Chondrocyte (in vitro differentiated cells): ENCODE measurements at regions not wholly inside any gene's neighbourhood (a gene's known extent, or its start where the extent isn't known, plus 50 kb on each side); places are given as distances from the start of the nearest gene placed in this dataset.
"Not testable (repeated sequence)": the region's sequence is repeated elsewhere in the genome, so short reads cannot be mapped to it uniquely, and the experiment has no call there.

Experiments used
- DNase-seq: peaks from one replicate; pipeline ENCODE4 v3.0.0; 2021; ENCODE audit warnings: mixed read lengths, low spot score
- H3K27ac Mint-ChIP-seq: one replicate; pipeline ENCODE4 v1.8.0; 2021; ENCODE audit warnings: mild to moderate bottlenecking, moderate library complexity, mixed read lengths; ENCODE audit not compliant: unreplicated experiment
- H3K27me3 Mint-ChIP-seq: 2 replicates; pipeline ENCODE4 v1.8.0; 2021; ENCODE audit warnings: low read depth, mixed read lengths
- H3K36me3 Mint-ChIP-seq: 2 replicates; pipeline ENCODE4 v1.8.0; 2021; ENCODE audit warnings: low read depth, mixed read lengths
- H3K4me1 Mint-ChIP-seq: 2 replicates; pipeline ENCODE4 v1.8.0; 2021; ENCODE audit warnings: low read depth, mild to moderate bottlenecking, mixed read lengths
- H3K4me3 Mint-ChIP-seq: one replicate; pipeline ENCODE4 v1.8.0; 2021; ENCODE audit warnings: mild to moderate bottlenecking, moderate library complexity, mixed read lengths; ENCODE audit not compliant: unreplicated experiment
- H3K9me3 Mint-ChIP-seq: 2 replicates; pipeline ENCODE4 v1.8.0; 2021; ENCODE audit warnings: low read depth, mixed read lengths
- CTCF ChIP-seq: fragments of 200-600 bp; sonication (generic); IDR thresholded peaks from 2 replicates; pipeline ENCODE4 v1.5.0; 2021; ENCODE audit warnings: antibody characterized with exemption, mild to moderate bottlenecking, moderate library complexity

- no peak for TF ChIP-seq CTCF
- Mint-ChIP-seq H3K27me3 (peaks cover 17% of the 10 kb centered on the region), H3K4me1 (no peaks in the 10 kb centered on the region), H3K27ac (no peak overlapping the region), H3K9me3 (peaks cover 6% of the 10 kb centered on the region), H3K4me3 (no peak overlapping the region), H3K36me3 (no peaks in the 10 kb centered on the region)
- DNase-seq, result no peak
These were observed 185.8 kb upstream of the SMIM30 start for GRCh38 chr7:113304104-113304503.

GRCh38 chr7:113303388-113303787 lies 185.0 kb upstream of the SMIM30 start:
- H3K27ac Mint-ChIP-seq, H3K36me3 Mint-ChIP-seq, H3K4me3 Mint-ChIP-seq, DNase-seq, H3K4me1 Mint-ChIP-seq, H3K9me3 Mint-ChIP-seq: not testable (repeated sequence)
- peaks cover 21% of the 10 kb centered on the region for H3K27me3 Mint-ChIP-seq

GRCh38 chr7:113301983-113302382 lies 183.6 kb upstream of the SMIM30 start:
- DNase-seq, result no peak
- no peak overlapping the region for H3K4me3 Mint-ChIP-seq
- H3K9me3 Mint-ChIP-seq, result peaks cover 6% of the 10 kb centered on the region
- no peaks in the 10 kb centered on the region for H3K4me1 Mint-ChIP-seq
- peaks cover 17% of the 10 kb centered on the region for H3K27me3 Mint-ChIP-seq
- no peak overlapping the region for H3K27ac Mint-ChIP-seq
- no peak for TF ChIP-seq CTCF
- H3K36me3 Mint-ChIP-seq, result no peaks in the 10 kb centered on the region

- no peak for TF ChIP-seq CTCF
- no peak overlapping the region for H3K27ac Mint-ChIP-seq
- H3K27me3 Mint-ChIP-seq, result peaks cover 17% of the 10 kb centered on the region
- H3K4me3 Mint-ChIP-seq, result no peak overlapping the region
- no peaks in the 10 kb centered on the region for H3K36me3 Mint-ChIP-seq
- H3K9me3 Mint-ChIP-seq, result peaks cover 3% of the 10 kb centered on the region
- no peak for DNase-seq
- H3K4me1 Mint-ChIP-seq, result no peaks in the 10 kb centered on the region
These were observed 182.8 kb upstream of the SMIM30 start for GRCh38 chr7:113301141-113301540.

- no peak overlapping the region for H3K27ac Mint-ChIP-seq
- H3K27me3 Mint-ChIP-seq, result peaks cover 28% of the 10 kb centered on the region
- H3K36me3 Mint-ChIP-seq, result no peaks in the 10 kb centered on the region
- H3K9me3 Mint-ChIP-seq, result peaks cover 10% of the 10 kb centered on the region
- H3K4me3 Mint-ChIP-seq, result no peak overlapping the region
- H3K4me1 Mint-ChIP-seq, result no peaks in the 10 kb centered on the region
- TF ChIP-seq CTCF, result no peak
- DNase-seq, result no peak
These were observed 181.4 kb upstream of the SMIM30 start for GRCh38 chr7:113299748-113300147.

GRCh38 chr7:113298501-113298900 lies 180.1 kb upstream of the SMIM30 start:
- no peak for DNase-seq
- H3K9me3 Mint-ChIP-seq, result peaks cover 9% of the 10 kb centered on the region
- H3K4me1 Mint-ChIP-seq, result no peaks in the 10 kb centered on the region
- no peak overlapping the region for H3K4me3 Mint-ChIP-seq
- no peaks in the 10 kb centered on the region for H3K36me3 Mint-ChIP-seq
- no peak for TF ChIP-seq CTCF
- H3K27ac Mint-ChIP-seq, result no peak overlapping the region
- peaks cover 27% of the 10 kb centered on the region for H3K27me3 Mint-ChIP-seq
